Right lobe of liver (tissue), 6 donors: ENCODE measurements at regions not wholly inside any gene's neighbourhood (a gene's known extent, or its start where the extent isn't known, plus 50 kb on each side); places are given as distances from the start of the nearest gene placed in this dataset.

ENCODE experiments used
- ATAC-seq, 4 donors: fragments of 200-7000 bp; cut with Tn5 transposase; one replicate each; pipeline ENCODE4 v1.9.1; 2020; ENCODE audit warnings: mild to moderate bottlenecking in 4 of 4, moderate library complexity in 4 of 4
- DNase-seq, 3 donors: peaks; one replicate each; pipeline ENCODE4 v3.0.0-alpha.2; 2020
- H3K27ac ChIP-seq, 3 donors: fragments of 200-600 bp; one replicate each; pipeline ENCODE4 v1.8.0; 2022
- H3K27me3 ChIP-seq, 2 donors: fragments of 200-600 bp; one replicate each; pipeline ENCODE4 v1.8.0; 2022
- H3K36me3 ChIP-seq, 4 donors: fragments of 200-600 bp; sonication (generic) in 1 of 4; one replicate each; pipeline versions ENCODE4 v1.5.1 to v1.8.0; 2017 to 2022; ENCODE audit warnings: control low read depth in 1 of 4
- H3K4me1 ChIP-seq, 4 donors: fragments of 200-600 bp; sonication (generic) in 1 of 4; one replicate each; pipeline versions ENCODE4 v1.5.1 to v1.8.0; 2017 to 2022; ENCODE audit warnings: control low read depth in 1 of 4
- H3K4me3 ChIP-seq, 3 donors: fragments of 200-600 bp; one replicate each; pipeline ENCODE4 v1.8.0; 2022
- H3K9me3 ChIP-seq, 4 donors: fragments of 200-600 bp; sonication (generic) in 1 of 4; one replicate each; pipeline versions ENCODE4 v1.5.1 to v1.8.0; 2017 to 2022; ENCODE audit warnings: control low read depth in 1 of 4
- POLR2A ChIP-seq: fragments of 450-650 bp; IDR thresholded peaks from one replicate; pipeline ENCODE4 v1.6.1; 2017; ENCODE audit warnings: antibody characterized with exemption, mild to moderate bottlenecking
- WGBS: methylation state at CpG from one replicate; pipeline ENCODE4 v1.1.6; 2018; ENCODE audit warnings: low coverage, low lambda C conversion rate; ENCODE audit not compliant: insufficient coverage; ENCODE audit errors: missing lambda C conversion rate; 5-methylcytosine and 5-hydroxymethylcytosine counted together
- intact Hi-C, 2 donors: fragments of 100-400 bp; cut with DNase I; formaldehyde crosslinking; loops; one replicate each; pipeline versions ENCODE4 v1.11.2 to v1.14.1; 2022
- TF ChIP-seq, protein P1 (sequence below), 4 donors: fragments of 200-600 bp in 3 of 4; fragments of 450-650 bp in 1 of 4; IDR thresholded peaks; one replicate each; pipeline versions ENCODE4 v1.5.1 to v1.8.0; 2016 to 2022; ENCODE audit warnings: antibody characterized with exemption in 4 of 4, mild to moderate bottlenecking in 2 of 4
- donor health status: DM: no; HTN: yes; CAD: no.
- donor health status: DM: no; HTN: no; CAD: no.
- donor health status: DM: no; HTN: no; CAD: no.
- donor health status: DM: no; HTN: yes; CAD: no.
- donor health status: DM: no; HTN: yes; CAD: no.

DNA sequence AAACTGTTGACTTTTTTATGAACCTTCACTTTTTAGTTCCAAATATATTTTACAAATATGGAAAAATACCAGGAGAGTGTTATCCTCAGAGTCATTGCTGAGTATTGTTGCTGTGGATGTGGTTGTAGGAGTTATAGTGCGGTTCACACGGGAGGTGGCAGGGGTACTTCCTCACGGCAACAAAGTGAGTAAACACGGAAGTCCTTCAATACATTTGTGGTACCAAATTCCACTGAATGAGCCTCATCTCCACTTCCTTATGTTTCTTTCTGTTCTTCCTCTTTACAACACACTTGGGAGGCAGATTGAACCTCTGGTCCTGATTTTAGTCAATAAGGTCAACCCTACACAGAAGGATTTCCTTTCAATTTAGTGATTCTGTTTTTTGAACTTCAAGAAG, 371.8 kb downstream of the BTBD3 start:
- intact Hi-C loops: no loop called here
- no peaks in the 10 kb centered on the region for H3K27me3 ChIP-seq
- no peaks in the 10 kb centered on the region for H3K36me3 ChIP-seq
- H3K27ac ChIP-seq: no peak overlapping the region
- no peak for DNase-seq
- TF ChIP-seq, protein P1, sequence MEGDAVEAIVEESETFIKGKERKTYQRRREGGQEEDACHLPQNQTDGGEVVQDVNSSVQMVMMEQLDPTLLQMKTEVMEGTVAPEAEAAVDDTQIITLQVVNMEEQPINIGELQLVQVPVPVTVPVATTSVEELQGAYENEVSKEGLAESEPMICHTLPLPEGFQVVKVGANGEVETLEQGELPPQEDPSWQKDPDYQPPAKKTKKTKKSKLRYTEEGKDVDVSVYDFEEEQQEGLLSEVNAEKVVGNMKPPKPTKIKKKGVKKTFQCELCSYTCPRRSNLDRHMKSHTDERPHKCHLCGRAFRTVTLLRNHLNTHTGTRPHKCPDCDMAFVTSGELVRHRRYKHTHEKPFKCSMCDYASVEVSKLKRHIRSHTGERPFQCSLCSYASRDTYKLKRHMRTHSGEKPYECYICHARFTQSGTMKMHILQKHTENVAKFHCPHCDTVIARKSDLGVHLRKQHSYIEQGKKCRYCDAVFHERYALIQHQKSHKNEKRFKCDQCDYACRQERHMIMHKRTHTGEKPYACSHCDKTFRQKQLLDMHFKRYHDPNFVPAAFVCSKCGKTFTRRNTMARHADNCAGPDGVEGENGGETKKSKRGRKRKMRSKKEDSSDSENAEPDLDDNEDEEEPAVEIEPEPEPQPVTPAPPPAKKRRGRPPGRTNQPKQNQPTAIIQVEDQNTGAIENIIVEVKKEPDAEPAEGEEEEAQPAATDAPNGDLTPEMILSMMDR (IDR thresholded peaks at IDR 0.05): no peak
- TF ChIP-seq POLR2A: no peak
- H3K4me1 ChIP-seq: no peaks in the 10 kb centered on the region
- WGBS: 58% methylated on average over 4 of the region's 4 CpGs
- no peaks in the 10 kb centered on the region for H3K9me3 ChIP-seq
- H3K4me3 ChIP-seq: no peak overlapping the region
- no peak for ATAC-seq

DNA sequence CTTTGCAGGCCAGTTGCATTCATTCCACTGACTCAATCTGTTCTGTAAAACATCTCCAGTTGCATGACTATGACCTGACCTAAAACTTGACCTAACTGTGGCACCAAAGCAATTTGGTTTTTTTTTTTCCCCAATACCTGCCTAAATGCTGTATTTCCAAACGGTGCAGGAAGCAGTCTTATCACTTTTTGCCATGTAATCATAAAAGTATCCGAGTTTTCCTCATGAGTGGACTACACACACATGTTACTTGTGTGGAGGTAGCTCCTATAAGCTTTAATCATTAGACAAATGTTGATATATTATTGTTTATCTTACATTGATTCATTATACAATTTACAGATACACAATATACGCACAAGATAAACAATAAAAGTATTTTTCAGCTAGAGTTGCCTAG, 373.7 kb downstream of the BTBD3 start:
- Histone ChIP-seq H3K27me3 (no peaks in the 10 kb centered on the region), H3K9me3 (no peaks in the 10 kb centered on the region), H3K27ac (no peak overlapping the region), H3K4me1 (no peaks in the 10 kb centered on the region), H3K36me3 (no peaks in the 10 kb centered on the region), H3K4me3 (no peak overlapping the region)
- WGBS: 26% methylated on average over 3 of the region's 3 CpGs
- no peak for TF ChIP-seq POLR2A
- TF ChIP-seq, protein P1 (IDR thresholded peaks at IDR 0.05): no peak
- no peak for ATAC-seq
- DNase-seq: no peak
- intact Hi-C loops: no loop called here

DNA sequence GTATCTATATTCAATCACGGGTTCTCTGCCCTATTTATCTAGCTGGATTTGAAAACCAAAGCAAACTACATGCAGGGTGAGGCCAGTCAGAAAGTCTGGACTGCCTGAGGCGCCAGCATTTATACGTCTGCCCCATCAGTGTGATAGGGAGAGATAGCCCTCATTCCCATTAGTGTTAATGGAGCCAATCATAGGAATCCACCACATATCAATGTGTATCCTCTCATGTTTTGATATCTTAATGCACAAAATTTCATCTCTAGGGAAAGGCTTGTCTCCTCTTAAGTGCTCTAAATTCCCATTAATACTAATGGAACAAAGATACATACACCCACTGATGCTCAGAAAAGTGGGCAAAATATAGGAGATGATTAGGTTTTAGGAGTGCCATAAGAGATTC, 376.2 kb downstream of the BTBD3 start:
- no peak overlapping the region for H3K4me3 ChIP-seq
- intact Hi-C loops: no loop called here
- ATAC-seq (no peak), DNase-seq (no peak)
- no peaks in the 10 kb centered on the region for H3K9me3 ChIP-seq
- TF ChIP-seq POLR2A: no peak
- TF ChIP-seq, protein P1 (IDR thresholded peaks at IDR 0.05): no peak
- H3K4me1 ChIP-seq: no peaks in the 10 kb centered on the region
- no peaks in the 10 kb centered on the region for H3K27me3 ChIP-seq
- H3K27ac ChIP-seq: no peak overlapping the region
- no peaks in the 10 kb centered on the region for H3K36me3 ChIP-seq
- WGBS: 61% methylated on average over 3 of the region's 3 CpGs

DNA sequence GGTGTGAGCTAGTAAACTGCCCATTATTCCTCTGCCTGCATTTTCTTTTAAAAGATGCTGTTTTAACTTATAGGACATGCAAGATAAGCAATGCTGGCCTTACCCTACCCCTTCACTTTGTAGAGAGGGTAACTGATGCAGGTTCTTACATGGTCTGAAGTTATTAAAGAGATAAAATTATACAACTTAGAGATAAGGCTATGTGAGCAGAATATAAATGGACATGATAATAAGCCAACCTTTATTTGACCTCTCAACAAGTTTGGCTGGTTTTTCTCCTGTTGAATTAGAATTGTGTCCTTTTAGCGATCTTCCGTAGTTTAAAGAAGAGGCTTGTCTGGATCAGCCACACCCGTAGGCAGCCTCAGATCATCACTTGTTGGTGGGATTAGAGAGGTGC, 377.0 kb downstream of the BTBD3 start:
- TF ChIP-seq, protein P1 (IDR thresholded peaks at IDR 0.05): no peak
- no peak for TF ChIP-seq POLR2A
- no peaks in the 10 kb centered on the region for H3K36me3 ChIP-seq
- H3K4me3 ChIP-seq: no peak overlapping the region
- no peak for ATAC-seq
- WGBS: 45% methylated on average over 3 of the region's 3 CpGs
- H3K9me3 ChIP-seq: no peaks in the 10 kb centered on the region
- H3K27me3 ChIP-seq: no peaks in the 10 kb centered on the region
- H3K27ac ChIP-seq: no peak overlapping the region
- no peaks in the 10 kb centered on the region for H3K4me1 ChIP-seq
- intact Hi-C loops: no loop called here
- no peak for DNase-seq
